B cell (primary cell): ENCODE measurements at regions not wholly inside any gene's neighbourhood (a gene's known extent, or its start where the extent isn't known, plus 50 kb on each side); places are given as distances from the start of the nearest gene placed in this dataset.

Source experiments
- CTCF ChIP-seq: fragments of 200-600 bp; IDR thresholded peaks from one replicate; pipeline ENCODE4 v1.8.0; 2022; ENCODE audit warnings: antibody characterized with exemption, mild to moderate bottlenecking
- EZH2 ChIP-seq: IDR thresholded peaks from 2 replicates; pipeline ENCODE4 v1.6.1; 2012; ENCODE audit warnings: borderline replicate concordance, low read depth, mild to moderate bottlenecking, moderate library complexity, low read length; ENCODE audit not compliant: insufficient read depth, poor library complexity, severe bottlenecking

GRCh38 chrY:21827593-21827992 lies 66.7 kb downstream of the RBMY1D start:
- TF ChIP-seq CTCF (no peak), EZH2 (no peak)
